Endometrium (tissue), 2 donors: ENCODE measurements at regions not wholly inside any gene's neighbourhood (a gene's known extent, or its start where the extent isn't known, plus 50 kb on each side); places are given as distances from the start of the nearest gene placed in this dataset.
"Not testable (repeated sequence)": the region's sequence is repeated elsewhere in the genome, so short reads cannot be mapped to it uniquely, and the experiment has no call there.

Source experiments
- FAIRE-seq: peaks from 2 replicates; lab custom pipeline; 2012; peaks lifted over from hg19 to GRCh38; lab: Jason Lieb, UNC
- donor health status: control.
- donor health status: control.

GRCh38 chr7:69440976-69441375 lies 157.3 kb upstream of the AUTS2 start:
- FAIRE-seq = no peak

- FAIRE-seq = no peak
Observed at GRCh38 chr7:69443136-69443535, 155.1 kb upstream of the AUTS2 start.

- FAIRE-seq = no peak
Observed at GRCh38 chr7:69445541-69445940, 152.7 kb upstream of the AUTS2 start.

GRCh38 chr7:69446213-69446612 lies 152.1 kb upstream of the AUTS2 start:
- FAIRE-seq = not testable (repeated sequence)

GRCh38 chr7:69448071-69448470 lies 150.2 kb upstream of the AUTS2 start:
- no peak for FAIRE-seq

- FAIRE-seq = no peak
Observed at GRCh38 chr7:69450456-69450855, 147.8 kb upstream of the AUTS2 start.

- no peak for FAIRE-seq
Observed at GRCh38 chr7:69451715-69452114, 146.6 kb upstream of the AUTS2 start.

GRCh38 chr7:69452797-69453196 lies 145.5 kb upstream of the AUTS2 start:
- FAIRE-seq = no peak

- no peak for FAIRE-seq
Observed at GRCh38 chr7:69457595-69458504, 140.4 kb upstream of the AUTS2 start.

- FAIRE-seq = no peak
Observed at GRCh38 chr7:69464035-69464434, 134.2 kb upstream of the AUTS2 start.

- FAIRE-seq = no peak
Observed at GRCh38 chr7:69465262-69465661, 133.0 kb upstream of the AUTS2 start.

GRCh38 chr7:69467826-69468225 lies 130.4 kb upstream of the AUTS2 start:
- FAIRE-seq = no peak

- FAIRE-seq = peak; percentile 31
Observed at GRCh38 chr7:69476416-69476815, 121.9 kb upstream of the AUTS2 start.

- no peak for FAIRE-seq
Observed at GRCh38 chr7:69482676-69483075, 115.6 kb upstream of the AUTS2 start.

GRCh38 chr7:69489533-69489932 lies 108.7 kb upstream of the AUTS2 start:
- no peak for FAIRE-seq

GRCh38 chr7:69498671-69499070 lies 99.6 kb upstream of the AUTS2 start:
- FAIRE-seq = no peak

GRCh38 chr7:69502358-69502757 lies 95.9 kb upstream of the AUTS2 start:
- FAIRE-seq = no peak

- no peak for FAIRE-seq
Observed at GRCh38 chr7:69504733-69505420, 93.4 kb upstream of the AUTS2 start.

- no peak for FAIRE-seq
Observed at GRCh38 chr7:69508736-69509135, 89.5 kb upstream of the AUTS2 start.

- no peak for FAIRE-seq
Observed at GRCh38 chr7:69510114-69510513, 88.2 kb upstream of the AUTS2 start.

- no peak for FAIRE-seq
Observed at GRCh38 chr7:69515495-69516212, 82.6 kb upstream of the AUTS2 start.

- FAIRE-seq = no peak
Observed at GRCh38 chr7:69516238-69516820, 81.9 kb upstream of the AUTS2 start.
